Neuronal stem cell (in vitro differentiated cells): ENCODE measurements at regions not wholly inside any gene's neighbourhood (a gene's known extent, or its start where the extent isn't known, plus 50 kb on each side); places are given as distances from the start of the nearest gene placed in this dataset.

ENCODE experiments used
- DNase-seq: peaks from one replicate; pipeline ENCODE4 v3.0.0-alpha.2; 2013; ENCODE audit warnings: low spot score
- H2AFZ ChIP-seq: one replicate; pipeline ENCODE4 v1.6.1; 2013; ENCODE audit warnings: mild to moderate bottlenecking, low read length, inconsistent platforms
- H2AK5ac ChIP-seq: 2 replicates; pipeline ENCODE4 v1.6.1; 2013; ENCODE audit warnings: low read depth, mild to moderate bottlenecking, inconsistent platforms, low read length, moderate library complexity, mixed read lengths
- H2BK120ac ChIP-seq: 2 replicates; pipeline ENCODE4 v1.6.1; 2013; ENCODE audit warnings: low read depth, mild to moderate bottlenecking, inconsistent platforms, low read length, moderate library complexity, mixed read lengths
- H2BK12ac ChIP-seq: one replicate; pipeline ENCODE4 v1.6.1; 2013; ENCODE audit warnings: low read length, inconsistent platforms
- H2BK15ac ChIP-seq: 2 replicates; pipeline ENCODE4 v1.6.1; 2013; ENCODE audit warnings: mild to moderate bottlenecking, low read length, inconsistent platforms, mixed read lengths
- H2BK5ac ChIP-seq: one replicate; pipeline ENCODE4 v1.6.1; 2013; ENCODE audit warnings: inconsistent platforms, mild to moderate bottlenecking, low read length, moderate library complexity
- H3K14ac ChIP-seq: one replicate; pipeline ENCODE4 v1.6.1; 2013; ENCODE audit warnings: low read length, inconsistent platforms
- H3K18ac ChIP-seq: 2 replicates; pipeline ENCODE4 v1.6.1; 2013; ENCODE audit warnings: low read length, inconsistent platforms
- H3K23ac ChIP-seq: 2 replicates; pipeline ENCODE4 v1.6.1; 2013; ENCODE audit warnings: low read depth, mild to moderate bottlenecking, mixed read lengths, low read length, inconsistent platforms; ENCODE audit not compliant: poor library complexity
- H3K27ac ChIP-seq: replicated peaks from 3 replicates; pipeline ENCODE4 v1.5.1; 2013; ENCODE audit warnings: low read length, inconsistent platforms
- H3K27me3 ChIP-seq, 3 experiments: 2 replicates each; pipeline ENCODE4 v1.6.1; 2013; ENCODE audit warnings: low read length in 3 of 3, mild to moderate bottlenecking in 2 of 3, inconsistent platforms in 1 of 3, low read depth in 1 of 3, mixed read lengths in 1 of 3, moderate library complexity in 1 of 3; ENCODE audit not compliant: control insufficient read depth in 3 of 3, insufficient read depth in 3 of 3
- H3K36me3 ChIP-seq, 2 donors: replicated peaks in 1 of 2; 2 replicates each; pipeline ENCODE4 v1.6.1; 2013; ENCODE audit warnings: low read length in 2 of 2; ENCODE audit not compliant: control insufficient read depth in 2 of 2, insufficient read depth in 2 of 2
- H3K4ac ChIP-seq: 2 replicates; pipeline ENCODE4 v1.6.1; 2013; ENCODE audit warnings: inconsistent platforms, mild to moderate bottlenecking, low read length, moderate library complexity
- H3K4me1 ChIP-seq, 2 donors: 1 replicate in 1 of 2; 2 replicates in 1 of 2; pipeline ENCODE4 v1.6.1; 2013; ENCODE audit warnings: low read length in 2 of 2, low read depth in 1 of 2; ENCODE audit not compliant: control insufficient read depth in 2 of 2, insufficient read depth in 1 of 2
- H3K4me2 ChIP-seq: one replicate; pipeline ENCODE4 v1.6.1; 2013; ENCODE audit warnings: mild to moderate bottlenecking, low read length, inconsistent platforms; ENCODE audit not compliant: insufficient read depth, poor library complexity, severe bottlenecking
- H3K4me3 ChIP-seq, 2 donors: 2 replicates each; pipeline ENCODE4 v1.5.1; 2013; ENCODE audit warnings: low read length in 2 of 2, mild to moderate bottlenecking in 2 of 2, inconsistent platforms in 1 of 2, moderate library complexity in 1 of 2
- H3K79me1 ChIP-seq: one replicate; pipeline ENCODE4 v1.6.1; 2013; ENCODE audit warnings: low read depth, mild to moderate bottlenecking, inconsistent platforms, low read length, moderate library complexity
- H3K9ac ChIP-seq: one replicate; pipeline ENCODE4 v1.6.1; 2013; ENCODE audit warnings: mild to moderate bottlenecking, low read depth, low read length, inconsistent platforms; ENCODE audit not compliant: poor library complexity
- H3K9me3 ChIP-seq, 2 donors: replicated peaks in 1 of 2; 2 replicates each; pipeline versions ENCODE3 to v1.6.1; 2013; ENCODE audit warnings: low read length in 2 of 2, mild to moderate bottlenecking in 2 of 2, inconsistent platforms in 1 of 2, low read depth in 1 of 2, mixed read lengths in 1 of 2, moderate library complexity in 1 of 2; ENCODE audit not compliant: control insufficient read depth in 2 of 2, insufficient read depth in 1 of 2
- H4K8ac ChIP-seq: one replicate; pipeline ENCODE4 v1.6.1; 2013; ENCODE audit warnings: low read depth, mild to moderate bottlenecking, inconsistent platforms, low read length, moderate library complexity
- H4K91ac ChIP-seq: one replicate; pipeline ENCODE4 v1.6.1; 2013; ENCODE audit warnings: low read length, low read depth, mild to moderate bottlenecking, inconsistent platforms; ENCODE audit not compliant: poor library complexity
- WGBS, 2 donors: extraction: QIAGEN DNeasy Blood & Tissue Kit; methylation state at CpG; one replicate each; pipeline ENCODE4 v1.1.7; 2013; ENCODE audit warnings: missing lambda C conversion rate in 2 of 2, mixed read lengths in 1 of 2; ENCODE audit not compliant: insufficient read length in 2 of 2, insufficient replicate concordance in 1 of 2; ENCODE audit errors: extremely low coverage in 2 of 2; 5-methylcytosine and 5-hydroxymethylcytosine counted together

DNA sequence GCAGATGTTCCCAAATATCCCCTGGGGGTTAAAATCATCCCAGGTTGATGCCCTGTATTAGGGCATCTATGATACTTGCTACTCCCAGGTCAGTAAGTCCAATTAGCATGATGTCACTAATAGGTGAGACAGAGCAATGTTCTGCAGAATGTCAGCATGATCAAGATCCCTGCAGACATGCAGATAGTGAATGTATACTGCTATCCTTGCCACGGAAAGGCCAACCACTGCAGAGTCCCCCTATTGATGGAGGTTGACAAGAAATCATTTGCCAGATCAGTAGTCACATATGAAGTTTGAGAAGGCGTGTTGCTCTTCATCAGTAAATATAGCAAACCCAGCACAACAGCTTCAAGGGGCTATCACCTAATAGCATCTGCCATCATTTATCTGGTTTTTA lies 97.4 kb downstream of the SETD4 start:
- Histone ChIP-seq H3K4me3 (no peak overlapping the region), H3K4me2 (no peak overlapping the region), H2BK12ac (no peak overlapping the region), H2BK120ac (no peak overlapping the region), H3K4ac (no peak overlapping the region), H3K14ac (no peak overlapping the region), H4K8ac (no peak overlapping the region), H3K27me3 (no peaks in the 10 kb centered on the region), H3K18ac (no peak overlapping the region), H2AK5ac (no peak overlapping the region), H3K9me3 (no peaks in the 10 kb centered on the region), H3K36me3 (no peaks in the 10 kb centered on the region), H4K91ac (no peak overlapping the region), H3K79me1 (no peaks in the 10 kb centered on the region), H3K23ac (no peak overlapping the region), H3K27ac (no peak overlapping the region), H3K9ac (no peak overlapping the region), H2BK5ac (no peak overlapping the region), H3K4me1 (no peaks in the 10 kb centered on the region), H2AFZ (no peak overlapping the region), H2BK15ac (no peak overlapping the region)
- DNase-seq: no peak
- WGBS, 2 donors: no CpG with 5 or more reads among the region's 2 CpGs

- Histone ChIP-seq H2BK15ac (no peak overlapping the region), H2BK12ac (no peak overlapping the region), H3K23ac (no peak overlapping the region), H3K9me3 (peaks cover 0 to 2% of the 10 kb centered on the region in 2 donors), H4K91ac (no peak overlapping the region), H3K79me1 (no peaks in the 10 kb centered on the region), H3K4me1 (no peaks in the 10 kb centered on the region), H3K36me3 (no peaks in the 10 kb centered on the region), H3K4me3 (no peak overlapping the region), H3K4me2 (no peak overlapping the region), H3K27me3 (peaks cover 0 to 4% (median 0%) of the 10 kb centered on the region in 3 experiments), H2AFZ (no peak overlapping the region), H3K18ac (no peak overlapping the region), H3K4ac (no peak overlapping the region), H3K14ac (no peak overlapping the region), H2BK5ac (no peak overlapping the region), H3K27ac (no peak overlapping the region), H3K9ac (no peak overlapping the region), H2BK120ac (no peak overlapping the region), H2AK5ac (no peak overlapping the region), H4K8ac (no peak overlapping the region)
- no peak for DNase-seq
- no CpG with 5 or more reads among the region's 4 CpGs for WGBS, 2 donors
Measured at GRCh38 chr21:35954066-35954465, 106.3 kb downstream of the SETD4 start.

GRCh38 chr21:35953597-35953996 lies 106.7 kb downstream of the SETD4 start:
- no peak overlapping the region for H3K27ac ChIP-seq
- no CpG with 5 or more reads among the region's 2 CpGs for WGBS, 2 donors
- no peak for DNase-seq

DNA sequence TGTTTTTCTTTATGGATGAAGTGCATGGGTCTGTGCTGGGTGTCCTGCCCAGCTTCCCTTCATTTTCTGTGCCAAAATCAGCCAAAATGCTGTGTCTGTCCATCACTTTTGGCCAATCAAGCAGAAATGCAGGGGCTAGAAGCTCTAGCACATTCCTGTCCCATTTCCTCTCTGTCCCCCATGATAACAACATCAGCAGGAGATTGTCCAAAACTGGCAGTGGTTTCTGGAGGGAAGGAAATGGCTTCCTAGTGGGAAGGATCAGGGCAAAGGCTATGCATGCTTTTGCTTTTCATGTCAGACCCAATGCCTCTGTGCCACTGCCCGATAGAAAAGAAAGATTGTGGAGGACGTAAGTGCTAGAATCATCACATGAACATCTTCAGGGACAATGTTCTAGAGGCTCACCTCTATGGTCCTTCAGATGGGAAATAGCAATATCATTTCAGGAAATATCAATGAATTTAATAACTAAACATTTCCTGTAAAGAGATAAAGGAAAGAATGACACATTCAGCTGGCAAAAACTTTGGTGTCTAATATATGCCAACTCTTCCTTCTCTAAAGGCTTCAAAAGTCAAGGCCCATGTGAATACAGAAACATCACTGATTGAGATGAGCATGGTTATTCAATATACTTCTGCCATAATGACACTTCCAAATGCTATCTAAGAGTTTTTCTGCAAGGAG lies 107.5 kb downstream of the SETD4 start:
- Histone ChIP-seq H3K4me1 (no peaks in the 10 kb centered on the region), H3K27me3 (peaks cover 0 to 4% (median 0%) of the 10 kb centered on the region in 3 experiments), H3K18ac (no peak overlapping the region), H2AK5ac (no peak overlapping the region), H2BK5ac (no peak overlapping the region), H4K91ac (no peak overlapping the region), H3K4me2 (no peak overlapping the region), H2BK120ac (no peak overlapping the region), H3K14ac (no peak overlapping the region), H4K8ac (no peak overlapping the region), H3K23ac (no peak overlapping the region), H3K9ac (no peak overlapping the region), H3K9me3 (peaks cover 0 to 2% of the 10 kb centered on the region in 2 donors), H2BK12ac (no peak overlapping the region), H3K4ac (no peak overlapping the region), H2BK15ac (no peak overlapping the region), H3K4me3 (no peak overlapping the region), H3K79me1 (no peaks in the 10 kb centered on the region), H2AFZ (no peak overlapping the region), H3K36me3 (no peaks in the 10 kb centered on the region), H3K27ac (no peak overlapping the region)
- DNase-seq: no peak
- WGBS, 2 donors: no CpG with 5 or more reads among the region's 2 CpGs

More at GRCh38 chr21:35953597-35953996, 106.7 kb downstream of the SETD4 start:
- Histone ChIP-seq H3K18ac (no peak overlapping the region), H2AFZ (no peak overlapping the region), H2BK5ac (no peak overlapping the region), H3K4me3 (no peak overlapping the region), H3K9ac (no peak overlapping the region), H3K4me1 (no peaks in the 10 kb centered on the region), H3K4me2 (no peak overlapping the region), H3K14ac (no peak overlapping the region), H2BK12ac (no peak overlapping the region), H3K36me3 (no peaks in the 10 kb centered on the region), H2BK120ac (no peak overlapping the region), H3K27me3 (peaks cover 0 to 4% (median 0%) of the 10 kb centered on the region in 3 experiments), H3K79me1 (no peaks in the 10 kb centered on the region), H2AK5ac (no peak overlapping the region), H4K8ac (no peak overlapping the region), H3K9me3 (peaks cover 0 to 2% of the 10 kb centered on the region in 2 donors), H3K23ac (no peak overlapping the region), H3K4ac (no peak overlapping the region), H2BK15ac (no peak overlapping the region), H4K91ac (no peak overlapping the region)
